HEK293 (cell line): ENCODE measurements at regions not wholly inside any gene's neighbourhood (a gene's known extent, or its start where the extent isn't known, plus 50 kb on each side); places are given as distances from the start of the nearest gene placed in this dataset.

ENCODE experiments used
- CTCF ChIA-PET: fragments of 350-600 bp; formaldehyde crosslinking; extraction: SDS; loops from one replicate; lab custom pipeline; 2021; ENCODE audit warnings: antibody characterized with exemption; lab: Yijun Ruan, JAX
- POLR2A ChIA-PET: fragments of 300-600 bp; formaldehyde crosslinking; extraction: SDS; loops from one replicate; lab custom pipeline; 2020; ENCODE audit warnings: antibody characterized with exemption, inconsistent platforms; lab: Yijun Ruan, JAX
- H3K27ac ChIP-seq: fragments of 200-500 bp; sonication (Bioruptor generic); 2 replicates; pipeline ENCODE4 v1.5.1; 2014; ENCODE audit warnings: low read depth, low read length, control low read depth, inconsistent platforms; ENCODE audit errors: extremely low read depth
- H3K36me3 ChIP-seq, 2 experiments: fragments of 200-500 bp in 1 of 2; sonication (Bioruptor generic) in 1 of 2; 1 replicate in 1 of 2; 2 replicates in 1 of 2; pipeline ENCODE4 v1.5.1; 2014 to 2017; ENCODE audit warnings: inconsistent platforms in 2 of 2, low read length in 2 of 2; ENCODE audit not compliant: control insufficient read depth in 2 of 2, insufficient read depth in 1 of 2
- H3K4me1 ChIP-seq: fragments of 200-500 bp; sonication (Bioruptor generic); 2 replicates; pipeline ENCODE4 v1.5.1; 2014; ENCODE audit warnings: mild to moderate bottlenecking, low read length, inconsistent platforms; ENCODE audit not compliant: control insufficient read depth, insufficient read depth
- H3K4me3 ChIP-seq: 2 replicates; pipeline ENCODE4 v1.5.1; 2011; ENCODE audit warnings: low read depth, mild to moderate bottlenecking, control low read depth, low read length, moderate library complexity
- H3K9me3 ChIP-seq: fragments of 200-500 bp; sonication (Bioruptor generic); 2 replicates; pipeline ENCODE4 v1.5.1; 2014; ENCODE audit warnings: low read depth, low read length, inconsistent platforms; ENCODE audit not compliant: control insufficient read depth, insufficient read depth
- CTCF ChIP-seq: fragments of 450-650 bp; formaldehyde crosslinking; IDR thresholded peaks from 2 replicates; pipeline ENCODE4 v1.5.1; 2016; ENCODE audit warnings: missing biosample characterization, missing genetic modification characterization
- MYNN ChIP-seq: fragments of 450-650 bp; formaldehyde crosslinking; IDR thresholded peaks from 2 replicates; pipeline ENCODE4 v1.5.1; 2016; ENCODE audit warnings: missing biosample characterization, missing genetic modification characterization, borderline replicate concordance
- PATZ1 ChIP-seq: fragments of 450-650 bp; formaldehyde crosslinking; IDR thresholded peaks from 2 replicates; pipeline ENCODE4 v1.5.1; 2016; ENCODE audit warnings: missing biosample characterization, missing genetic modification characterization
- PBX3 ChIP-seq: sonication (generic); formaldehyde crosslinking; IDR thresholded peaks from 2 replicates; pipeline ENCODE4 v1.8.1; 2022; ENCODE audit warnings: mild to moderate bottlenecking, moderate library complexity, missing genetic modification reagents
- WT1 ChIP-seq: fragments of 450-650 bp; formaldehyde crosslinking; IDR thresholded peaks from 2 replicates; pipeline ENCODE4 v1.5.1; 2016; ENCODE audit warnings: missing biosample characterization, missing genetic modification characterization
- ZFP69B ChIP-seq: fragments of 450-650 bp; formaldehyde crosslinking; IDR thresholded peaks from 2 replicates; pipeline ENCODE4 v1.5.1; 2016; ENCODE audit warnings: missing biosample characterization, missing genetic modification characterization
- ZNF10 ChIP-seq: fragments of 450-650 bp; formaldehyde crosslinking; IDR thresholded peaks from 2 replicates; pipeline ENCODE4 v1.5.1; 2017; ENCODE audit warnings: missing biosample characterization, missing genetic modification characterization
- ZNF133 ChIP-seq: fragments of 450-650 bp; formaldehyde crosslinking; IDR thresholded peaks from 2 replicates; pipeline ENCODE4 v1.5.1; 2016; ENCODE audit warnings: missing biosample characterization, missing genetic modification characterization
- ZNF16 ChIP-seq: fragments of 450-650 bp; formaldehyde crosslinking; IDR thresholded peaks from 2 replicates; pipeline ENCODE4 v1.5.1; 2016; ENCODE audit warnings: low read depth, missing biosample characterization, missing genetic modification characterization
- ZNF19 ChIP-seq: fragments of 450-650 bp; formaldehyde crosslinking; IDR thresholded peaks from 2 replicates; pipeline ENCODE4; 2016; ENCODE audit warnings: missing biosample characterization, missing genetic modification characterization, low read depth
- ZNF2 ChIP-seq: fragments of 450-650 bp; formaldehyde crosslinking; IDR thresholded peaks from 2 replicates; pipeline ENCODE4 v1.5.1; 2016; ENCODE audit warnings: missing biosample characterization, missing genetic modification characterization
- ZNF248 ChIP-seq: fragments of 450-650 bp; formaldehyde crosslinking; IDR thresholded peaks from 2 replicates; pipeline ENCODE4 v1.5.1; 2017; ENCODE audit warnings: missing biosample characterization, missing genetic modification characterization
- ZNF324 ChIP-seq: fragments of 450-650 bp; formaldehyde crosslinking; IDR thresholded peaks from 2 replicates; pipeline ENCODE4 v1.5.1; 2016; ENCODE audit warnings: missing biosample characterization, missing genetic modification characterization
- ZNF354C ChIP-seq: fragments of 450-650 bp; formaldehyde crosslinking; IDR thresholded peaks from 2 replicates; pipeline ENCODE4 v1.5.1; 2016; ENCODE audit warnings: missing biosample characterization, missing genetic modification characterization, low read depth, borderline replicate concordance
- ZNF391 ChIP-seq: fragments of 450-650 bp; formaldehyde crosslinking; IDR thresholded peaks from 2 replicates; pipeline ENCODE4 v1.5.1; 2016; ENCODE audit warnings: low read depth, missing biosample characterization, missing genetic modification characterization, borderline replicate concordance
- ZNF426 ChIP-seq: fragments of 450-650 bp; formaldehyde crosslinking; IDR thresholded peaks from 2 replicates; pipeline ENCODE4 v1.5.1; 2017; ENCODE audit warnings: missing biosample characterization, missing genetic modification characterization, mild to moderate bottlenecking, inconsistent platforms, moderate library complexity
- ZNF521 ChIP-seq: fragments of 450-650 bp; formaldehyde crosslinking; IDR thresholded peaks from 2 replicates; pipeline ENCODE4 v1.5.1; 2017; ENCODE audit warnings: missing biosample characterization, mild to moderate bottlenecking, missing genetic modification characterization
- ZNF660 ChIP-seq: fragments of 450-650 bp; IDR thresholded peaks from 2 replicates; pipeline ENCODE4 v1.5.1; 2018; ENCODE audit warnings: missing biosample characterization, mild to moderate bottlenecking, missing genetic modification characterization
- ZNF704 ChIP-seq: fragments of 450-650 bp; formaldehyde crosslinking; IDR thresholded peaks from 2 replicates; pipeline ENCODE4 v1.5.1; 2016; ENCODE audit warnings: missing biosample characterization, missing genetic modification characterization
- ZNF791 ChIP-seq: fragments of 450-650 bp; formaldehyde crosslinking; IDR thresholded peaks from 2 replicates; pipeline ENCODE4 v1.5.1; 2016; ENCODE audit warnings: missing biosample characterization, missing genetic modification characterization
- ZNF792 ChIP-seq: fragments of 450-650 bp; formaldehyde crosslinking; IDR thresholded peaks from 2 replicates; pipeline ENCODE4 v1.5.1; 2016; ENCODE audit warnings: missing biosample characterization, missing genetic modification characterization
- ZSCAN5A ChIP-seq: fragments of 450-650 bp; formaldehyde crosslinking; IDR thresholded peaks from 2 replicates; pipeline ENCODE4 v1.5.1; 2016; ENCODE audit warnings: missing biosample characterization, missing genetic modification characterization
- TF ChIP-seq, protein P1 (sequence below): fragments of 450-650 bp; formaldehyde crosslinking; optimal IDR thresholded peaks from 2 replicates; pipeline ENCODE3; 2016; ENCODE audit warnings: missing biosample characterization, mild to moderate bottlenecking, missing genetic modification characterization

DNA sequence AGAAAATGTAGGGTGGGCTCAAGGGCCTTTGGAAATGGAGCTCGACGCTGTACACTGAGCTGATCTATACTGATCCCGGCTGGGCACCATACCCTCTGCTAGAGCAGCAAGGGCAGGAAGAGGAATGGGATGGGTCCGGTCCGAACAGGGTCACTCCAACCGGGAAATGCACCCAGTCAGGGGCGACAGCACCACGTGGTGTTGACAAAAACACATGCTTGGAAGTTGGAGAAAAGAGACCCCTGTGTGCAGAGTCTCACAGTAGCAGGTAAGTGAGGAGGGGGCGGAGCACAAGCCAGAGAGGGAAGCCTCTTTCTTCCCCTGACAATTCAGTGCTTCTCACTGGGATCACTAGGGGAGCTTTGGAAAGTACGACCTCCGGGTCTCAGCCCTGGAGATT is 84.1 kb upstream of the ASB18 start:
- no peaks in the 10 kb centered on the region for H3K9me3 ChIP-seq
- no peak for TF ChIP-seq ZNF791 (tag by site-specific recombination)
- TF ChIP-seq ZNF10 = no peak
- no peak for TF ChIP-seq ZNF391 (tag by site-specific recombination)
- TF ChIP-seq, protein P1, sequence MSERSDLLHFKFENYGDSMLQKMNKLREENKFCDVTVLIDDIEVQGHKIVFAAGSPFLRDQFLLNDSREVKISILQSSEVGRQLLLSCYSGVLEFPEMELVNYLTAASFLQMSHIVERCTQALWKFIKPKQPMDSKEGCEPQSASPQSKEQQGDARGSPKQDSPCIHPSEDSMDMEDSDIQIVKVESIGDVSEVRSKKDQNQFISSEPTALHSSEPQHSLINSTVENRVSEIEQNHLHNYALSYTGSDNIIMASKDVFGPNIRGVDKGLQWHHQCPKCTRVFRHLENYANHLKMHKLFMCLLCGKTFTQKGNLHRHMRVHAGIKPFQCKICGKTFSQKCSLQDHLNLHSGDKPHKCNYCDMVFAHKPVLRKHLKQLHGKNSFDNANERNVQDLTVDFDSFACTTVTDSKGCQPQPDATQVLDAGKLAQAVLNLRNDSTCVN = no peak
- TF ChIP-seq WT1 = no peak
- no peak for TF ChIP-seq ZNF2 (tag by site-specific recombination)
- no peak for TF ChIP-seq ZNF792 (tag by site-specific recombination)
- TF ChIP-seq ZNF521 (tag by site-specific recombination) = no peak
- no peak for TF ChIP-seq MYNN (tag by site-specific recombination)
- TF ChIP-seq ZNF248 (tag by site-specific recombination) = no peak
- TF ChIP-seq ZNF426 (tag by site-specific recombination) = no peak
- H3K4me3 ChIP-seq = no peak overlapping the region
- H3K27ac ChIP-seq = no peak overlapping the region
- POLR2A ChIA-PET = no interaction called here
- H3K4me1 ChIP-seq = no peaks in the 10 kb centered on the region
- no peaks in the 10 kb centered on the region for H3K36me3 ChIP-seq
- CTCF ChIA-PET = interaction anchor here (0.6 to 1.1 kb wide), 9 partner anchors 20 to 720 kb away, joined by 3 to 7 read pairs (median 4); no protein-coding TSS in a partner anchor

DNA sequence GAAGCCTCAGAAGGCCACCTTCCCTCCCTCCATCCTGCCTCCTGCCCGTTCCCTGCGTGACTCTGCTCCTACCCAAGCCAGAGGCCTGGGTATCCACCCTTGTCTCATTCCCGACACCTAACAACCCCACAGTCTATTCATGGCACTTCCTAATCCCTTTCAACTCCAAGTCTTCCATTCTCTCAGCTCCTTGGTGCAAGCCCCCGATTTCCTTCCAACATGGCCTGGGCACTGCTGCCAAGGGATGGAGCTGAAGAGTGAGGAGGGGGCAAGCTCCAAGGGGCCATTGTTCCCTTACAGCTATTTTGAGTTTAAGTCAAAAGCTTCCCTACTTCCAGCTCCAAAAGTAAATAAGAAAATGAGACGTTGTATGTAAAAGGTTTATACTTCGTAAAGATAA is 84.8 kb upstream of the ASB18 start:
- H3K27ac ChIP-seq = no peak overlapping the region
- no peaks in the 10 kb centered on the region for H3K9me3 ChIP-seq
- no peaks in the 10 kb centered on the region for H3K4me1 ChIP-seq
- ChIA-PET POLR2A (no interaction called here), CTCF (interaction anchor here (0.7 to 1.1 kb wide), 3 partner anchors 563 to 726 kb away, joined by 3 to 5 read pairs (median 3); no protein-coding TSS in a partner anchor)
- H3K4me3 ChIP-seq = no peak overlapping the region
- H3K36me3 ChIP-seq = no peaks in the 10 kb centered on the region
- TF ChIP-seq ZNF16 (tag by site-specific recombination) (no peak), ZNF19 (tag by site-specific recombination) (no peak), CTCF (tag by site-specific recombination) (no peak), ZNF133 (tag by site-specific recombination) (no peak), ZSCAN5A (tag by site-specific recombination) (no peak), PATZ1 (tag by site-specific recombination) (no peak), ZNF324 (tag by site-specific recombination) (no peak), PBX3 (CRISPR knock-in tag) (no peak), ZNF660 (tag by site-specific recombination) (no peak), ZNF704 (no peak), ZNF426 (tag by site-specific recombination) (no peak), ZFP69B (tag by site-specific recombination) (no peak), ZNF354C (tag by site-specific recombination) (no peak)
- TF ChIP-seq, protein P1 = no peak
